ENCODE measurements at regions not wholly inside any gene's neighbourhood (a gene's known extent, or its start where the extent isn't known, plus 50 kb on each side); places are given as distances from the start of the nearest gene placed in this dataset.
"Not testable (repeated sequence)": the region's sequence is repeated elsewhere in the genome, so short reads cannot be mapped to it uniquely, and the experiment has no call there.

GRCh38 chr19:34034318-34034846, 137.9 kb upstream of the LSM14A start:
- DNase-seq (no peak), ATAC-seq (replicated peaks in 1 of 2) (no peak)
- no peaks in the 10 kb centered on the region for H3K36me3 Mint-ChIP-seq (ENCODE audit: insufficient read depth in 2 of 2)
- no peak overlapping the region for H3K27ac Mint-ChIP-seq
- H3K9me3 Mint-ChIP-seq: no peaks in the 10 kb centered on the region
- H3K4me1 Mint-ChIP-seq (ENCODE audit: low read depth): no peaks in the 10 kb centered on the region
- no peak overlapping the region for H3K4me3 Mint-ChIP-seq
- H3K27me3 Mint-ChIP-seq (ENCODE audit: low read depth): peaks cover 7% of the 10 kb centered on the region

- peaks cover 0 to 1% of the 10 kb centered on the region in 2 donors for H3K9me3 Mint-ChIP-seq
- H3K27me3 Mint-ChIP-seq (ENCODE audit: low read depth): peaks cover 17% of the 10 kb centered on the region
- DNase-seq: peak; percentile 77 to 82
- no peaks in the 10 kb centered on the region for H3K36me3 Mint-ChIP-seq (ENCODE audit: insufficient read depth in 2 of 2)
- ATAC-seq (replicated peaks in 1 of 2): peak in 1 of 2 donors; percentile 58
- peaks cover 6% of the 10 kb centered on the region for H3K4me1 Mint-ChIP-seq (ENCODE audit: low read depth)
- no peak overlapping the region for H3K27ac Mint-ChIP-seq
- no peak overlapping the region for H3K4me3 Mint-ChIP-seq
Measured at GRCh38 chr19:34041925-34042521, 130.3 kb upstream of the LSM14A start.

- ATAC-seq (replicated peaks in 1 of 2) (no peak), DNase-seq (no peak)
- H3K27me3 Mint-ChIP-seq (ENCODE audit: low read depth): peaks cover 17% of the 10 kb centered on the region
- no peak overlapping the region for H3K27ac Mint-ChIP-seq
- peaks cover 6% of the 10 kb centered on the region for H3K4me1 Mint-ChIP-seq (ENCODE audit: low read depth)
- H3K36me3 Mint-ChIP-seq (ENCODE audit: insufficient read depth in 2 of 2): no peaks in the 10 kb centered on the region
- H3K4me3 Mint-ChIP-seq: no peak overlapping the region
- H3K9me3 Mint-ChIP-seq: peaks cover 0 to 1% of the 10 kb centered on the region in 2 donors
Measured at GRCh38 chr19:34044021-34044420, 128.3 kb upstream of the LSM14A start.

GRCh38 chr19:34049944-34050343, 122.4 kb upstream of the LSM14A start:
- Mint-ChIP-seq H3K27me3 (ENCODE audit: low read depth) (peaks cover 17% of the 10 kb centered on the region), H3K4me1 (ENCODE audit: low read depth) (no peaks in the 10 kb centered on the region), H3K4me3 (no peak overlapping the region), H3K27ac (no peak overlapping the region), H3K36me3 (ENCODE audit: insufficient read depth in 2 of 2) (no peaks in the 10 kb centered on the region), H3K9me3 (no peaks in the 10 kb centered on the region)
- DNase-seq: no peak
- no peak for ATAC-seq (replicated peaks in 1 of 2)

- peaks cover 17% of the 10 kb centered on the region for H3K27me3 Mint-ChIP-seq (ENCODE audit: low read depth)
- DNase-seq; ATAC-seq (replicated peaks in 1 of 2); H3K36me3 Mint-ChIP-seq (ENCODE audit: insufficient read depth in 2 of 2); H3K4me3 Mint-ChIP-seq; H3K27ac Mint-ChIP-seq; H3K9me3 Mint-ChIP-seq; H3K4me1 Mint-ChIP-seq (ENCODE audit: low read depth): not testable (repeated sequence)
Measured at GRCh38 chr19:34050430-34050829, 121.9 kb upstream of the LSM14A start.

- Mint-ChIP-seq H3K27ac (no peak overlapping the region), H3K9me3 (no peaks in the 10 kb centered on the region), H3K4me1 (ENCODE audit: low read depth) (no peaks in the 10 kb centered on the region), H3K4me3 (no peak overlapping the region), H3K27me3 (ENCODE audit: low read depth) (peaks cover 17% of the 10 kb centered on the region), H3K36me3 (ENCODE audit: insufficient read depth in 2 of 2) (no peaks in the 10 kb centered on the region)
- ATAC-seq (replicated peaks in 1 of 2) (no peak), DNase-seq (no peak)
Measured at GRCh38 chr19:34051255-34051654, 121.0 kb upstream of the LSM14A start.

- H3K9me3 Mint-ChIP-seq: no peaks in the 10 kb centered on the region
- H3K27me3 Mint-ChIP-seq (ENCODE audit: low read depth): no peaks in the 10 kb centered on the region
- H3K36me3 Mint-ChIP-seq (ENCODE audit: insufficient read depth in 2 of 2): no peaks in the 10 kb centered on the region
- no peaks in the 10 kb centered on the region for H3K4me1 Mint-ChIP-seq (ENCODE audit: low read depth)
- ATAC-seq (replicated peaks in 1 of 2): no peak
- no peak overlapping the region for H3K27ac Mint-ChIP-seq
- no peak for DNase-seq
- no peak overlapping the region for H3K4me3 Mint-ChIP-seq
Measured at GRCh38 chr19:34057155-34057554, 115.1 kb upstream of the LSM14A start.

- H3K27ac Mint-ChIP-seq: no peak overlapping the region
- H3K27me3 Mint-ChIP-seq (ENCODE audit: low read depth): peaks cover 27% of the 10 kb centered on the region
- DNase-seq (no peak), ATAC-seq (replicated peaks in 1 of 2) (no peak)
- no peak overlapping the region for H3K4me3 Mint-ChIP-seq
- H3K4me1 Mint-ChIP-seq (ENCODE audit: low read depth): no peaks in the 10 kb centered on the region
- no peaks in the 10 kb centered on the region for H3K36me3 Mint-ChIP-seq (ENCODE audit: insufficient read depth in 2 of 2)
- no peaks in the 10 kb centered on the region for H3K9me3 Mint-ChIP-seq
Measured at GRCh38 chr19:34066007-34066643, 106.2 kb upstream of the LSM14A start.

- ATAC-seq (replicated peaks in 1 of 2) (no peak), DNase-seq (no peak)
- Mint-ChIP-seq H3K4me1 (ENCODE audit: low read depth) (no peaks in the 10 kb centered on the region), H3K27me3 (ENCODE audit: low read depth) (peaks cover 36% of the 10 kb centered on the region), H3K36me3 (ENCODE audit: insufficient read depth in 2 of 2) (no peaks in the 10 kb centered on the region), H3K27ac (no peak overlapping the region), H3K4me3 (no peak overlapping the region), H3K9me3 (no peaks in the 10 kb centered on the region)
Measured at GRCh38 chr19:34067861-34068271, 104.4 kb upstream of the LSM14A start.

GRCh38 chr19:34075661-34076091, 96.6 kb upstream of the LSM14A start:
- H3K4me1 Mint-ChIP-seq (ENCODE audit: low read depth): no peaks in the 10 kb centered on the region
- no peak for DNase-seq
- ATAC-seq (replicated peaks in 1 of 2): no peak
- H3K36me3 Mint-ChIP-seq (ENCODE audit: insufficient read depth in 2 of 2): no peaks in the 10 kb centered on the region
- H3K27me3 Mint-ChIP-seq (ENCODE audit: low read depth): peaks cover 31% of the 10 kb centered on the region
- no peak overlapping the region for H3K27ac Mint-ChIP-seq
- no peaks in the 10 kb centered on the region for H3K9me3 Mint-ChIP-seq
- H3K4me3 Mint-ChIP-seq: no peak overlapping the region

GRCh38 chr19:34082289-34083077, 89.8 kb upstream of the LSM14A start:
- no peaks in the 10 kb centered on the region for H3K36me3 Mint-ChIP-seq (ENCODE audit: insufficient read depth in 2 of 2)
- ATAC-seq (replicated peaks in 1 of 2): no peak
- no peak for DNase-seq
- H3K27me3 Mint-ChIP-seq (ENCODE audit: low read depth): peaks cover 27% of the 10 kb centered on the region
- no peaks in the 10 kb centered on the region for H3K4me1 Mint-ChIP-seq (ENCODE audit: low read depth)
- no peak overlapping the region for H3K27ac Mint-ChIP-seq
- no peak overlapping the region for H3K4me3 Mint-ChIP-seq
- H3K9me3 Mint-ChIP-seq: no peaks in the 10 kb centered on the region

- H3K4me1 Mint-ChIP-seq (ENCODE audit: low read depth): no peaks in the 10 kb centered on the region
- no peaks in the 10 kb centered on the region for H3K36me3 Mint-ChIP-seq (ENCODE audit: insufficient read depth in 2 of 2)
- no peak for DNase-seq
- no peak overlapping the region for H3K4me3 Mint-ChIP-seq
- no peak for ATAC-seq (replicated peaks in 1 of 2)
- peaks cover 20% of the 10 kb centered on the region for H3K27me3 Mint-ChIP-seq (ENCODE audit: low read depth)
- H3K9me3 Mint-ChIP-seq: no peaks in the 10 kb centered on the region
- H3K27ac Mint-ChIP-seq: no peak overlapping the region
Measured at GRCh38 chr19:34084396-34085145, 87.7 kb upstream of the LSM14A start.

GRCh38 chr19:34085336-34085735, 87.0 kb upstream of the LSM14A start:
- Mint-ChIP-seq H3K27ac (no peak overlapping the region), H3K9me3 (no peaks in the 10 kb centered on the region)

More at GRCh38 chr19:34085336-34085735, 87.0 kb upstream of the LSM14A start:
- H3K4me1 Mint-ChIP-seq (ENCODE audit: low read depth): no peaks in the 10 kb centered on the region
- H3K4me3 Mint-ChIP-seq: no peak overlapping the region
- DNase-seq (no peak), ATAC-seq (replicated peaks in 1 of 2) (no peak)
- H3K36me3 Mint-ChIP-seq (ENCODE audit: insufficient read depth in 2 of 2): no peaks in the 10 kb centered on the region
- peaks cover 20% of the 10 kb centered on the region for H3K27me3 Mint-ChIP-seq (ENCODE audit: low read depth)
